HG03460 (cell line): ENCODE measurements at regions not wholly inside any gene's neighbourhood (a gene's known extent, or its start where the extent isn't known, plus 50 kb on each side); places are given as distances from the start of the nearest gene placed in this dataset.
"Not testable (repeated sequence)": the region's sequence is repeated elsewhere in the genome, so short reads cannot be mapped to it uniquely, and the experiment has no call there.

ENCODE experiments used
- ATAC-seq: cut with Tn5 transposase; IDR thresholded peaks from one replicate; pipeline ENCODE4 v1.9.1; 2021; ENCODE audit not compliant: unreplicated experiment

GRCh38 chr22:49360746-49361145, 466.9 kb downstream of the BRD1 start:
- no peak for ATAC-seq

- no peak for ATAC-seq
Measured at GRCh38 chr22:49359076-49359475, 468.6 kb downstream of the BRD1 start.

- ATAC-seq: no peak
Measured at GRCh38 chr22:49357661-49358440, 469.8 kb downstream of the BRD1 start.

- ATAC-seq: no peak
Measured at GRCh38 chr22:49356428-49356827, 471.2 kb downstream of the BRD1 start.

- no peak for ATAC-seq
Measured at GRCh38 chr22:49355211-49355920, 472.3 kb downstream of the BRD1 start.

GRCh38 chr22:49354516-49355210, 473.0 kb downstream of the BRD1 start:
- ATAC-seq: no peak

GRCh38 chr22:49353235-49353634, 474.4 kb downstream of the BRD1 start:
- no peak for ATAC-seq

- ATAC-seq: no peak
Measured at GRCh38 chr22:49352361-49353169, 475.1 kb downstream of the BRD1 start.

- no peak for ATAC-seq
Measured at GRCh38 chr22:49351761-49352227, 475.9 kb downstream of the BRD1 start.

GRCh38 chr22:49350441-49351121, 477.1 kb downstream of the BRD1 start:
- no peak for ATAC-seq

GRCh38 chr22:49349841-49350381, 477.8 kb downstream of the BRD1 start:
- no peak for ATAC-seq

- no peak for ATAC-seq
Measured at GRCh38 chr22:49349181-49349835, 478.4 kb downstream of the BRD1 start.

GRCh38 chr22:49348631-49349030, 479.0 kb downstream of the BRD1 start:
- ATAC-seq: no peak

- no peak for ATAC-seq
Measured at GRCh38 chr22:49347376-49347775, 480.3 kb downstream of the BRD1 start.

GRCh38 chr22:49345896-49346295, 481.8 kb downstream of the BRD1 start:
- ATAC-seq: no peak

GRCh38 chr22:49344656-49345055, 483.0 kb downstream of the BRD1 start:
- ATAC-seq: no peak

GRCh38 chr22:49344161-49344560, 483.5 kb downstream of the BRD1 start:
- ATAC-seq: no peak

- ATAC-seq: no peak
Measured at GRCh38 chr22:49340406-49340805, 487.3 kb downstream of the BRD1 start.

GRCh38 chr22:49336483-49336882, 491.2 kb downstream of the BRD1 start:
- ATAC-seq: not testable (repeated sequence)

GRCh38 chr22:49334976-49335375, 492.7 kb downstream of the BRD1 start:
- ATAC-seq: no peak
